Epithelial cell of esophagus (primary cell): ENCODE measurements at regions not wholly inside any gene's neighbourhood (a gene's known extent, or its start where the extent isn't known, plus 50 kb on each side); places are given as distances from the start of the nearest gene placed in this dataset.

Source experiments
- DNase-seq: peaks from one replicate; pipeline ENCODE4 v3.0.0; 2010; ENCODE audit warnings: low read depth
- H3K4me3 ChIP-seq: 2 replicates; pipeline ENCODE4 v1.5.1; 2011; ENCODE audit warnings: mild to moderate bottlenecking, low read length, control low read depth
- TF ChIP-seq, protein P1 (sequence below): IDR thresholded peaks from 2 replicates; pipeline ENCODE4 v1.5.1; 2011; ENCODE audit warnings: low read depth, mild to moderate bottlenecking, low read length, control low read depth, inconsistent platforms; ENCODE audit not compliant: insufficient read depth; ENCODE audit errors: missing control alignments

DNA sequence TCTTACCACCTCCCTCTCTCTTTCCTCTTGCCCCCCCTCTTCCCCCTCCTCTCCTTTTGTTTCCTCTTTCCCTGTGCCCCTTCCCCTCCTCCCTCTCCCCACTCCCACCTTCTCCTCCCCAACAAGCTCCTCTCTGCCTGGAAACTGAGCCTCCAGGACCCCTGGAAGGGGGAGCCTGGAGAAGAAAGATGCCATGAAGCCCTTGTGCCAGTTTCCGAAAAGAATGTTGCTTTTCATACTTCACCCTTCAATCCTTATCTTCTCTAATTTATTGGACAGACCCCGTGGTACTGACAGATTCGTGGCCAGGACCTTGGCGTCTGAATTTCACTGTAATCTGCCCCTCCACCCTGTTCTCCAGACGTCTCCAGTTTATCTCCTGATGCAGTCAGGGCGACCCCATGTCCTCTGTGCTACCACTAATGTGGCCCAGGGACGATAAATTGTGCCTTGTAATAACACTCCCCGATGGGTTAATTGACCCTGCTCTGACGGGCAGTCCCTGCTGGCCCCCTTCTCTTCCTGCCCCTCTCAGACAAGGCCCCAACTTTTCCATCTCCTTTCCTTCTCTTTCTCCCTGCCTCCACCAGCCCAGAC lies 138.4 kb upstream of the GSE1 start:
- TF ChIP-seq, protein P1, sequence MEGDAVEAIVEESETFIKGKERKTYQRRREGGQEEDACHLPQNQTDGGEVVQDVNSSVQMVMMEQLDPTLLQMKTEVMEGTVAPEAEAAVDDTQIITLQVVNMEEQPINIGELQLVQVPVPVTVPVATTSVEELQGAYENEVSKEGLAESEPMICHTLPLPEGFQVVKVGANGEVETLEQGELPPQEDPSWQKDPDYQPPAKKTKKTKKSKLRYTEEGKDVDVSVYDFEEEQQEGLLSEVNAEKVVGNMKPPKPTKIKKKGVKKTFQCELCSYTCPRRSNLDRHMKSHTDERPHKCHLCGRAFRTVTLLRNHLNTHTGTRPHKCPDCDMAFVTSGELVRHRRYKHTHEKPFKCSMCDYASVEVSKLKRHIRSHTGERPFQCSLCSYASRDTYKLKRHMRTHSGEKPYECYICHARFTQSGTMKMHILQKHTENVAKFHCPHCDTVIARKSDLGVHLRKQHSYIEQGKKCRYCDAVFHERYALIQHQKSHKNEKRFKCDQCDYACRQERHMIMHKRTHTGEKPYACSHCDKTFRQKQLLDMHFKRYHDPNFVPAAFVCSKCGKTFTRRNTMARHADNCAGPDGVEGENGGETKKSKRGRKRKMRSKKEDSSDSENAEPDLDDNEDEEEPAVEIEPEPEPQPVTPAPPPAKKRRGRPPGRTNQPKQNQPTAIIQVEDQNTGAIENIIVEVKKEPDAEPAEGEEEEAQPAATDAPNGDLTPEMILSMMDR = no peak
- no peak overlapping the region for H3K4me3 ChIP-seq
- DNase-seq = no peak

DNA sequence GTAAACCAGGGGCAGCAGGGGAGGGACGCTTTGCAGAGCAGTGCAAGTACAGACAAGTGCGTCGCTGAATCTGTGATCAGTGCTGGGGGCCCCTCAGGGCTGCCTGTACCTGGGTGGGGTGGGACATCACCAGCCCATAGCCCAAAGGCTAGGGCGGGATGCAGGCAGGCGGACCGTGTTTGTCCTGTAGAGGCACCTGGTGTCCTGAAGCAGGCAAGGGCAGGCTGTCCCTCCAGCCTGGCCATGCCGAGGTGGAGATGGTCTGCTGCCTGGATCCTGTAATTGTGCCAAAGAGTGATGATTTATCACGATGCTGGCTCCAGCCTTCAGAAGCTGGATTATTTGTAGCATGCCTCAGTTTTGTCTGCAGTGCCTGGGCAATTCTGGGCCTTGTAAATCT lies 137.9 kb upstream of the GSE1 start:
- H3K4me3 ChIP-seq = no peak overlapping the region
- peak; percentile 21 for DNase-seq
- TF ChIP-seq, protein P1 = no peak

DNA sequence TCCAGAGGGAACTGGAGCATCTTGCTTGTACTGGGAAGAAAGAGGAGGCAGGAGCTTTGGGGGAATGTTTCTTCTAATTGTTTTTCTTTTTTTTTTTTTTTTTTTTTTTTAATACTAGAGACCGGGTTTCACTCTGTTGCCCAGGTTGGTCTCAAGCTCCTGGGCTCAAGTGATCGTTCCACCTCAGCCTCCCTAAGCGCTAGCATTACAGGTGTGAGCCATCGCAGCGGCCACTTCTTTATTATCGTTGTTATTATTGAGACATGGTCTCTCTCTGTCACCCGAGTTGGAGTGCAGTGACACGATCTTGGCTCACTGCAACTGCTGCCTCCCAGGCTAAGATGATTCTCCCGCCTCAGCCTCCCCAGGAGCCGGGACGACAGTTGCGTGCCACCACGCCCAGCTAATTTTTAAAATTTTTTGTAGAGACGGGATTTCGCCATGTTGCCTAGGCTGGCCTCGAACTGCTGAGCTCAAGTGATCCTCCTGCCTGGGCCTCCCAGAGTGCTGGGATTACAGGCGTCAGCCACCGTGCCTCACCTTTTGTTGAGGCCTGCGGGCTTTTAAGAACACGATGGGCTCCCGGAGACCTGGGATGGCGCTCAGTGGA lies 137.3 kb upstream of the GSE1 start:
- TF ChIP-seq, protein P1 = no peak
- DNase-seq = no peak
- no peak overlapping the region for H3K4me3 ChIP-seq

DNA sequence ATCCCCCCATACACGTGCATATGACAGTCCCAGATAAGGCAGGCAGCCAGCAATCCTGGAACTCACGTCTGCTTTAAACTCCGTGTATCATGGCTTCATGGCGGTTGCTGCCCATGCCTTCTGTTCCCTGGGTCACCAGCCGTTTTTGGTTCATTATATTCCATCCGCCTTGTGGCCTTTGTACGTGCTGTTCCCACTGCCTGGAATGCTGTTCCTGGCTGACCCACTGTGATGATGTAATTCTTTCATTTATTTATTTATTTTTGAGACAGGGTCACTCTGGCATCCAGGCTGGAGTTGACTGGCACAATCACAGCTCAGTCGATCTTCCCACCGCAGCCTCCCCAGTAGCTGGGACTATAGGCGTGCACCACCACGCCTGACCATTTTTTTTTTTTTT lies 136.7 kb upstream of the GSE1 start:
- H3K4me3 ChIP-seq = no peak overlapping the region
- TF ChIP-seq, protein P1 = no peak
- no peak for DNase-seq

DNA sequence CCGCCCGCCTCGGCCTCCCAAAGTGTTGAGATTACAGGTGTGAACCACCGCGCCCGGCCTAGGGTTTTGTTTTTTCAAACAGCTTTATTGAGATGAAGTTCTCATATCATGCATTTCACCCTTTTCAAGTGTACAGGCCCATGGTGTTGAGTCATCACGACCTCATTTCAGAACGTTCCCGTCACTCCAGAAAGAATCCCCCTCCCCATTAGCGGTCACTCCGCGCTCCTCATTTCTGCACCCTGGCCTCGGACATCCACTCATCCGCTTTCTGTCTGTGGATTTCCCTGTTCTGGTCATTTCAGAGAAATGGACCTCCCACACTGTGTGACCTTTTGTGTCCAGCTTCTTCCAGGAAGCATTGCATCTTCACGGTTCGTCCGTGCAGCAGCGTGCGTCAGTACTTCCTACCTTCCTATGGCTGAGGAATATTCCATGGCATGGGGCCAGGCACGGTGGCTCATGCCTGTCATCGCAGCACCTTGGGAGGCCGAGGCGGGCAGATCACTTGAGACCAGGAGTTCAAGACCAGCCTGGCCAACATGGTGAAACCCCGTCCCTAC lies 135.2 kb upstream of the GSE1 start:
- DNase-seq = no peak
- TF ChIP-seq, protein P1 = no peak
- H3K4me3 ChIP-seq = no peak overlapping the region

DNA sequence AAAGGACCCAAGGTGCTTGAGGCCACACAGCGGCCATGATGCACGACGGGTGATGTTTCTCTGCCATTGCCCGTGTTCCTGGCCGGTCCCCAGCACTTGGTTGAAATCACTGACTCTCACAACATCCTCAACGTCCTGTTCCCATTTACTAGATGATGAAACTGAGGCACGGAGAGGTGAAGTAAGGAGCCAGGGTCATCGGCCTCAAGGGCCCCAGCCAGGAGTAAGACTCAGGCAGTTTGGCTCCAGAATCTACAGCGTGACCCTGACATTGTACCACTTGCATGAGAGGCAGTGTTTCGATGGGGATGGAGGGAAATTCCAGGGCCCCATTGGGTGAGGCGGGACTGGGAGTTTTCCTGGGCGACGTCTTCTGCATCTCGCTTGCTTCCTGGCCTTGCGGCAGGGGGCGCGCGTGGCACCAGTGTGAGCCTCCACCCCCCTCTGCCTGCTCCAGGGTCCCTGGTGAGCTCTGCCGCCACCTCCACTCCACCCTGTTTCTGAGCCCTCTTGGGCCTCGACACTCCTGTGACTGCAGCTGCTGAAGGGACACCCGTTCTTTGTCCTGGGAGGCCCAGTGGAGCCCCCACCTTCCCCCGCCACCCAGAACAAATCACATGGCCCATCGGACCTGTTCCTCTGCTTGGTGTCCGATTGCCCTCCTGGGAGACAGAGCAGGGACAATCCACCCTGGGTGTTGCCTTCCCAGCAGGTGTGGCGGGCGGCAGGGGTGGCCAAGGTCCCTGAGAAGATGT lies 133.0 kb upstream of the GSE1 start:
- TF ChIP-seq, protein P1 = peak; percentile 61
- peak; percentile 40 for DNase-seq

DNA sequence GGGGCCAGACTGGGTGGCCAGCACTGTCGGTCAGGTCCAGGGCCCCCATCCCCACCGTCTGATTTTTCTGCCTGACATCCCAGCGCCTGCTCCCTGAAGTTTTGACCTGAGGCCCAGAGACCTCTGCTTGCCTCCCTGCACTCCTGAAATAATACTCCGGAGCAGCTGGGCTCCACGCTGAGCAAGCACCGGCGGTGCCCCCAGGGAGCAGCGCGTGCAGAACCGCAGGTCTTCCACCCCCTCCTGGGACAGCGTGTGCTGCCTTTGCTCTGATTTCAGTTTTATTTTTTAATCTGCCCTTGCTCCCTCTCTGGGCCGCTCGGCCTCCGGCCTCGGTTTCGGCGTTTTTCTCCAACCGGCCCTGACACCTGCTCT lies 132.4 kb upstream of the GSE1 start:
- H3K4me3 ChIP-seq = no peak overlapping the region
- DNase-seq = no peak
- TF ChIP-seq, protein P1 = no peak

More for the DNA sequence above, 133.0 kb upstream of the GSE1 start:
- H3K4me3 ChIP-seq = no peak overlapping the region
